MCF 10A (cell line): ENCODE measurements at regions not wholly inside any gene's neighbourhood (a gene's known extent, or its start where the extent isn't known, plus 50 kb on each side); places are given as distances from the start of the nearest gene placed in this dataset.

Experiments used
- BruUV-seq: library from RNA; stranded (reverse); fragments of 400-500 nt; replicated peaks from 2 replicates; lab custom pipeline; 2021; lab: Mats Ljungman, UMichigan
- CTCF ChIA-PET: fragments of 300-600 bp; sonication (Branson Sonifier 250); formaldehyde crosslinking; extraction: SDS; loops from one replicate; lab custom pipeline; 2021; ENCODE audit warnings: antibody characterized with exemption, inconsistent platforms; lab: Yijun Ruan, JAX
- POLR2A ChIA-PET: fragments of 300-600, 350-650 bp; sonication (Branson Sonifier 250); formaldehyde crosslinking; extraction: SDS; loops from one replicate; lab custom pipeline; 2020; ENCODE audit warnings: antibody characterized with exemption, inconsistent platforms; lab: Yijun Ruan, JAX
- DNase-seq: peaks from one replicate; pipeline ENCODE4 v3.0.0-alpha.2; 2018; ENCODE audit not compliant: unreplicated experiment
- H3K27ac Mint-ChIP-seq: one replicate; pipeline ENCODE4 v1.8.0; 2022; ENCODE audit warnings: mild to moderate bottlenecking, low read depth, mixed read lengths; ENCODE audit not compliant: unreplicated experiment
- H3K27me3 Mint-ChIP-seq: one replicate; pipeline ENCODE4 v1.8.0; 2022; ENCODE audit warnings: mixed read lengths; ENCODE audit not compliant: insufficient read depth, unreplicated experiment
- H3K36me3 Mint-ChIP-seq: one replicate; pipeline ENCODE4 v1.8.0; 2022; ENCODE audit warnings: mild to moderate bottlenecking, moderate library complexity, mixed read lengths; ENCODE audit not compliant: insufficient read depth, unreplicated experiment
- H3K4me1 Mint-ChIP-seq: one replicate; pipeline ENCODE4 v1.8.0; 2022; ENCODE audit warnings: mixed read lengths; ENCODE audit not compliant: insufficient read depth, unreplicated experiment
- H3K4me3 Mint-ChIP-seq: one replicate; pipeline ENCODE4 v1.8.0; 2022; ENCODE audit warnings: mild to moderate bottlenecking, moderate library complexity, mixed read lengths; ENCODE audit not compliant: unreplicated experiment
- H3K9me3 Mint-ChIP-seq: one replicate; pipeline ENCODE4 v1.8.0; 2022; ENCODE audit warnings: mixed read lengths; ENCODE audit not compliant: unreplicated experiment
- intact Hi-C: fragments of 100-400 bp; cut with micrococcal nuclease; formaldehyde crosslinking; loops from 2 replicates; pipeline ENCODE4 v1.14.1; 2022
- TF ChIP-seq, protein P1 (sequence below): fragments of 200-600 bp; IDR thresholded peaks from one replicate; pipeline ENCODE4 v1.8.0; 2022; ENCODE audit warnings: antibody characterized with exemption, mild to moderate bottlenecking; ENCODE audit not compliant: unreplicated experiment

DNA sequence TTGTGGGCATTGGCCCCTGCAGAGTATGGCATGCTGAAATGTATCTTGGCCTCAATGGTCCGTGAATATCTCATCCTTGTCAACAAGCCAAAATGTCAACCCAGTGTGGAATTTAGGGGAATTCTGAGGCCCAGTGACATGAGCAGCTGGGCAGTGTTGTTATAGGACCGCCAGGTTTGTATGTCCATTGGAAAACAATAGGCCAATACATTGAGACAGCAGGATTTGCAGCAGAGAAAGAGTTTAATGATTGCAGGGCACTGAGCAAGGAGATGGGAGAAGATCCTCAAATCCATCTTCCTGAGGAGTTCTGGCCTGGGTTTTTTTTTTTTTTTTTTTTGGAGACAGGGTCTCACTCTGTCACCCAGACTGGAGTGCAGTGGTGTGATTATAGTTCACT is 95.7 kb upstream of the BAIAP2L1 start:
- no peaks in the 10 kb centered on the region for H3K27me3 Mint-ChIP-seq
- no peaks in the 10 kb centered on the region for H3K4me1 Mint-ChIP-seq
- no peak overlapping the region for H3K27ac Mint-ChIP-seq
- DNase-seq, result no peak
- peaks cover 23% of the 10 kb centered on the region for H3K9me3 Mint-ChIP-seq
- no TSS peak for BruUV-seq
- intact Hi-C loops, result no loop called here
- ChIA-PET POLR2A (interaction anchor here (1.0 kb wide), 1 partner anchor 55 kb away, joined by 4 read pairs; no protein-coding TSS in a partner anchor), CTCF (no interaction called here)
- no peaks in the 10 kb centered on the region for H3K36me3 Mint-ChIP-seq
- TF ChIP-seq, protein P1, sequence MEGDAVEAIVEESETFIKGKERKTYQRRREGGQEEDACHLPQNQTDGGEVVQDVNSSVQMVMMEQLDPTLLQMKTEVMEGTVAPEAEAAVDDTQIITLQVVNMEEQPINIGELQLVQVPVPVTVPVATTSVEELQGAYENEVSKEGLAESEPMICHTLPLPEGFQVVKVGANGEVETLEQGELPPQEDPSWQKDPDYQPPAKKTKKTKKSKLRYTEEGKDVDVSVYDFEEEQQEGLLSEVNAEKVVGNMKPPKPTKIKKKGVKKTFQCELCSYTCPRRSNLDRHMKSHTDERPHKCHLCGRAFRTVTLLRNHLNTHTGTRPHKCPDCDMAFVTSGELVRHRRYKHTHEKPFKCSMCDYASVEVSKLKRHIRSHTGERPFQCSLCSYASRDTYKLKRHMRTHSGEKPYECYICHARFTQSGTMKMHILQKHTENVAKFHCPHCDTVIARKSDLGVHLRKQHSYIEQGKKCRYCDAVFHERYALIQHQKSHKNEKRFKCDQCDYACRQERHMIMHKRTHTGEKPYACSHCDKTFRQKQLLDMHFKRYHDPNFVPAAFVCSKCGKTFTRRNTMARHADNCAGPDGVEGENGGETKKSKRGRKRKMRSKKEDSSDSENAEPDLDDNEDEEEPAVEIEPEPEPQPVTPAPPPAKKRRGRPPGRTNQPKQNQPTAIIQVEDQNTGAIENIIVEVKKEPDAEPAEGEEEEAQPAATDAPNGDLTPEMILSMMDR, result no peak
- no peak overlapping the region for H3K4me3 Mint-ChIP-seq

DNA sequence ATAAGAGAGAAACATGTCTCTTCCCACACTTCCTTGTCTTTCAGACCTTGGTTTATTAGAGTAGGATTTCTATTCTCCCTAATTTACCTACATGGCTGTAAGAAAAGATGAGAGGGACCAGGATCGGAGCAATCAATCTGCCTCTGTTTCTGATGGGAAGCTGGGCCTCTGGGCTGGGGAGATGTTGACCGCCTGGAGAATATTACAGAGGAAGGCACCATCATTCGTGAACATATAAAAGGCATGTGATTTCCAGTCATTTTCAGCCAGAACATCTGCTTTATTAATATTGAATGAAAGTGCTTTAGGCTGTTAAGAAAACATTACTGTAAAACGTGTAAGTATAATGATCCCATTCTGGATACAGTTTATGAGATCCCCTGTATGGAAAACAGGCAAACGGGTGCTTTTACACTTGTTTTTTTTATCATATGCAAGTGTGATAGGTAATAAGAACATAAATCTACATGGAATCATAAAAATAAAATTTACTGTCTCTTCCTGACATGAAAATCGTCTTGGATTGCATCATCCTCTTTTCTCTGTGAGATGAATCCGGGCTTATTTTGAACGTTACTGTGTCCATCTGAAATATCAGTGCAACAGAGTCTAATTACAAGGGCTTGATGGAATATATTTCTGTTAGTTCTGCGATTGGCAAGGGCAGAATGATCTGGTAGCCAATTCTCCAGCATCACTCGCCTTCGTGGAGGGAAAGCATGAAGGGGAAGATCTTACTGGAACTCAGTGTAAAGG is 94.5 kb upstream of the BAIAP2L1 start:
- Mint-ChIP-seq H3K9me3 (peaks cover 23% of the 10 kb centered on the region), H3K4me3 (no peak overlapping the region), H3K4me1 (no peaks in the 10 kb centered on the region), H3K27me3 (no peaks in the 10 kb centered on the region), H3K27ac (no peak overlapping the region), H3K36me3 (no peaks in the 10 kb centered on the region)
- TF ChIP-seq, protein P1, result no peak
- no TSS peak for BruUV-seq
- intact Hi-C loops, result no loop called here
- CTCF ChIA-PET, result interaction anchor here (0.6 kb wide), 2 partner anchors 17 to 311 kb away, joined by 4 to 5 read pairs; no protein-coding TSS in a partner anchor
- DNase-seq, result no peak
- POLR2A ChIA-PET, result no interaction called here

- Mint-ChIP-seq H3K27ac (no peak overlapping the region), H3K4me3 (no peak overlapping the region), H3K27me3 (no peaks in the 10 kb centered on the region), H3K4me1 (no peaks in the 10 kb centered on the region), H3K36me3 (no peaks in the 10 kb centered on the region), H3K9me3 (peaks cover 23% of the 10 kb centered on the region)
- TF ChIP-seq, protein P1, result no peak
- CTCF ChIA-PET, result no interaction called here
- POLR2A ChIA-PET, result no interaction called here
- BruUV-seq, result no TSS peak
- intact Hi-C loops, result no loop called here
- no peak for DNase-seq
Observed at GRCh38 chr7:98493030-98493778, 92.3 kb upstream of the BAIAP2L1 start.

DNA sequence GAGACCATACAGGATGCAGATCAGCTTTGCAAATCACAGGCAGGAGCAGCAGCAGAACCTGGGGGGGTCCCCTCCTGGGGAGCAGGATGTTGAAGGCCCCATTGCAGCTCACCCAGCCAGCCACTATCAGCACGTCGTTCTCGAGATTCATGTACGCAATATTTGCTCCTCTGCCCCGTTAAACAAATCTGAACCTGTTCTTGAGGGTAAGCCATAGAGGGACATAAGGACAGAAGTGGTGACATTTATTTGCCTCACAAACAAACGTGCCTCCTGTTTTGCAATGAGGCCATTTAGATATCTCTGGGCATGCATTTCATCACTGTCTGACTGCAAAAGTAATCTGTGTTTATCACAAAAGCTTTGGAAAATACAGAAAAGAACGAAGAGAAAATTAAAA is 87.3 kb upstream of the BAIAP2L1 start:
- intact Hi-C loops, result no loop called here
- no peaks in the 10 kb centered on the region for H3K4me1 Mint-ChIP-seq
- no TSS peak for BruUV-seq
- no peak overlapping the region for H3K27ac Mint-ChIP-seq
- H3K9me3 Mint-ChIP-seq, result no peaks in the 10 kb centered on the region
- H3K4me3 Mint-ChIP-seq, result no peak overlapping the region
- DNase-seq, result no peak
- ChIA-PET CTCF (interaction anchor here (0.7 kb wide), 1 partner anchor 26 kb away, joined by 4 read pairs; no protein-coding TSS in a partner anchor), POLR2A (no interaction called here)
- H3K36me3 Mint-ChIP-seq, result no peaks in the 10 kb centered on the region
- TF ChIP-seq, protein P1, result no peak
- peaks cover 8% of the 10 kb centered on the region for H3K27me3 Mint-ChIP-seq
